T-helper 1 cell (primary cell): ENCODE measurements at regions not wholly inside any gene's neighbourhood (a gene's known extent, or its start where the extent isn't known, plus 50 kb on each side); places are given as distances from the start of the nearest gene placed in this dataset.
"Not testable (repeated sequence)": the region's sequence is repeated elsewhere in the genome, so short reads cannot be mapped to it uniquely, and the experiment has no call there.

Experiments used
- DNase-seq, 5 donors: peaks; one replicate each; pipeline ENCODE4 v3.0.0-alpha.2; 2012 to 2020

- DNase-seq, result peak; percentile 9 to 43 (median 29)
These were observed 183.6 kb upstream of the G2E3 start for GRCh38 chr14:30375296-30375892.

DNA sequence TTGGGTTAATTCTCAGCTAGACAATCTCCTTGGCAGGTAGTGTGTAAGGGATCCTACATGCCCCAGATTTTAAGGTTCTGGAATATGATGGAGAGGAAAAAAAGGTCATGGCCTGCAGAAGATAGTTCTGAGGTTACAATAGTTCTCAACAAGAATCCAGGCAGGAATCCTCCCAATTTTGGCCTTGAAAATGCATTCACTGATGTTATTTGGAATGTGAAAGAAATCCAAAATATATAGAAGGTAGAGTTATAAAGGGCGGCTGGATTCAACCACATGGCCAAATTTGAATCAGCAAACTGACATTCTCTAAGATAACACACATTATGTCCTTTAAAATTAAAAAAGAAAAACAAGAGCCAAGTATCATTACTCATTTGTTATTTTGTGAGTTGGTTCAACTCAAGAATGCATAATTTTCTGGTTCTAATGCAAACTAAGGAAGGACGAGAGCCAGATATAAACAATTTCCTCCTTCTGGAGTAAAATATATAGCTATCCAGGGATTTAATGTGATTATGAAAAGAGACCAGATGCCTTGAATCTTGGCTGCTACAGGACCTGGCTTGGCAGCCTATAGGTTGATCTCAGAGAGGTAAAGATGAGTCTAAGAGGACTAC is 177.0 kb upstream of the G2E3 start:
- DNase-seq, result no peak

DNA sequence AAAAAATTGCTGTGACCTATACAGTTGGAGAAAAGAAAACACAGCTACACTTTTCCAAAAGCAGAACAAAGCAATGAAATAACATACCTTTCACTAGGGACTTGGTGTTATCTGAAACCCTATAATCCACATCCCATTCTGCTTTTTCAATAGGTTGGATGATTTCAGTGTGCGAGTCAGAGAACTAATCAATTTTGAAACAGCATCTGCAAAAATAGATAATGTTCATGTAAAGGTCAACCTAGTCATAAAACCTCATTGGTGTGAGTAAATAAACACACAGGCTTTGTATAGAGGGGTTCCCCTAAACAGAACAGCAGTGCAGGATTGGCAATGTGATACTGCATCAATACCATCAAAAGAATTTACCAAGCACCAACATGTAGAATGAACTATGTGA is 173.0 kb upstream of the G2E3 start:
- DNase-seq, result no peak

- no peak for DNase-seq
These were observed 171.1 kb upstream of the G2E3 start for GRCh38 chr14:30387871-30388270.

- DNase-seq, result no peak
These were observed 169.7 kb upstream of the G2E3 start for GRCh38 chr14:30389134-30389876.

GRCh38 chr14:30389877-30390385 is 169.0 kb upstream of the G2E3 start:
- no peak for DNase-seq

DNA sequence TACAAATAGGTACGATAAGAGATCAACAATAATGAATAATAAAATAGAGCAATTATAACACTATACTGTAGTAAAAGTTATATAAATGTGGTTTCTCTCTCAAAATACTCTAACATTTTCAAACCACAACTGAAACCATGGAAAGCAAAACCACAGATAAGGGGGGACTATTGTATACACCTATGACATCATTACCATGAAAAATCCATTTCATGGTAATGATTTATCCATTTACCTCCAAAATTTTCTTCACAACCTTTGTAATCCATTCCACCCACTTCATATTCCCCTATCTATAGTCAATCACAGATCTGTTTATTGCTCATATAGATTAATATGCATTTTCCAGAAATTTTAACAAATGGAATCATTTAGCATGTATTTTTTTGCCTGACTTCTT is 163.9 kb upstream of the G2E3 start:
- DNase-seq, result no peak

- no peak for DNase-seq
These were observed 156.1 kb upstream of the G2E3 start for GRCh38 chr14:30402846-30403245.

DNA sequence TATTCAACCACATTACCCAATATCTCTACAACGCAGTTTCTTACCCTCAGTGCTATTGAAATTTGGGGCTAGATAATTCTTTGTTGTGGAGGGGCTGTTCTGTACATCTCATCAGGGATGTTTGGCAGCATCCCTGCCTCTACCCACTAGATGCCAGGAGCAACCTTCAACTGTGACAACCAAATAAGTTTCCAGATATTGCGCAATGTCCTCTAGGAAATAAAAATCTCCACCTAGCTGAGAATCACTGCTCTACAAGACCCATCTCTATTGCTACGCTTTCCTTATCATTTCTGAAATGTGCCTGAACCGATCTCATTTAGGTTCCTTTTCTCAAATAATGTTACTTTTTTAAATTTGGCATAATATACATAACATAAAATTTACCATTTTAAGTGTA is 155.2 kb upstream of the G2E3 start:
- no peak for DNase-seq

DNA sequence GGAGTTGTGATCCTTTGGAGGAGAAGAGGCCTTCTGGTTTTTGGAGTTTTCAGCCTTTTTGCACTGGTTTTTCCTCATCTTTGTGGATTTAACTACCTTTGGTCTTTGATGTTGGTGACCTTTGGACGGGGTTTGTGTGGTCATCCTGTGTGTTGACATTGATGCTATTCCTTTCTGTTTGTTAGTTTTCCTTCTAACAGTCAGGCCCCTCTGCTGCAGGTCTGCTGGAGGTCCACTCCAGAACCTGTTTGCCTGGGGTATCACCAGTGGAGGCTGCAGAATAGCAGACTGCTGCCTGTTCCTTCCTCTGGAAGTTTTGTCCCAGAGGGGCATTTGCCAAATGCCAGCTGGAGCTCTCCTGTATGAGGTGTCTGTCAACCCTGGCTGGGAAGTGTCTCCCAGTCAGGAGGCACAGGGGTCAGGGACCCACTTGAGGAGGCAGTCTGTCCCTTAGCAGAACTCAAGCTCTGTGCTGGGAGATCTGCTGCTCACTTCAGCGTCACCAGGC is 149.4 kb upstream of the G2E3 start:
- not testable (repeated sequence) for DNase-seq

DNA sequence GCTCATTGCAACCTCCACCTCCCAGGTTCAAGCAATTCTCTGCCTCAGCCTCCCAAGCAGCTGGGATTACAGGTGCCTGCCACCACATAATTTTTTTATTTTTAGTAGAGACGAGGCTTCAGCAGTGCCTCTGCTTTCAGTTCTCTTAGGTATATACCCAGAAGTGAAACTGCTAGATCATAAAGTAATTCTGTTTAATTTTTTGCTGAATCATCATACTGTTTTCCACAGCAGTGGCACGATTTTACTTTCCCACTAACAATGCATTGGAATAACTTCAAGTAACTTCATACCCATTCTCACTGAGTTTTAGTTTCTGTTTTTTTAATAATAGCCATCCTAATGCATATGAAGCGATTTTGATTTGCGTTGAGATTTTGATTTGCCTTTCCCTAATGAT is 148.0 kb upstream of the G2E3 start:
- DNase-seq, result no peak

DNA sequence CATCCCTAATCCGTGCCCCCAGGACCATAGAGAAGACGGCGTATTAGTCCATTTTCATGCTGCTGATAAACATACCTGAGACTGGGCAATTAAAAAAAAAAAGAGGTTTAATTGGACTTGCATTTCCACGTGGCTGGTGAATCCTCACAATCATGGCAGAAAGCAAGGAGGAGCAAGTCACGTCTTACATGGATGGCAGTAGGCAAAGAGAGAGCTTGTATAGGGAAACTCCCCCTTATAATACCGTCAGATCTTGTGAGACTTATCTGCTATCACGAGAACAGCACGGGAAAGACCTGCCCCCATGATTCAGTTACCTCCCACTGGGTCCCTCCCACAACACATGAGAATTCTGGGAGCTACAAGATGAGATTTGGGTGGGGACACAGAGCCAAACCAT is 145.8 kb upstream of the G2E3 start:
- not testable (repeated sequence) for DNase-seq

GRCh38 chr14:30417121-30417520 is 141.8 kb upstream of the G2E3 start:
- DNase-seq, result no peak

GRCh38 chr14:30417999-30418398 is 141.0 kb upstream of the G2E3 start:
- no peak for DNase-seq

- no peak for DNase-seq
These were observed 139.9 kb upstream of the G2E3 start for GRCh38 chr14:30419037-30419436.

DNA sequence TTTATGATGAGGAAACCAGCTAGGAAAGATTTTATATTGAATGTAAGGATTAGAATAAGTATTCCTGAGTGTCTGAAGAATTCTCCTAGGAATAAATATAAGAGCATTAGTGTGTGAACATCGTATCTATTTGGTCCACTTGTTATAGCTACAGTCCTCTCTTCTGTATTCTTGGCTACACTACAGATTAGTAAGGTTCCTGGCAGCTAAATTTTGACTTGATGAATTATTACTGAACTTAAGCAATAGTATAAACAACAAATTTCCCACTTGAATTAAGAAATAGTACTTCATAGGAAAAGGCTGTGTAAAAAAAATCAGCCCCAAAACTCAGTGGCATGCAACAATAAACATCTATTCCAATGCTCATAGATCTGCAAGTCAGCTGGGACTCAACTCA is 138.4 kb upstream of the G2E3 start:
- DNase-seq, result no peak

GRCh38 chr14:30426463-30426862 is 132.5 kb upstream of the G2E3 start:
- no peak for DNase-seq

DNA sequence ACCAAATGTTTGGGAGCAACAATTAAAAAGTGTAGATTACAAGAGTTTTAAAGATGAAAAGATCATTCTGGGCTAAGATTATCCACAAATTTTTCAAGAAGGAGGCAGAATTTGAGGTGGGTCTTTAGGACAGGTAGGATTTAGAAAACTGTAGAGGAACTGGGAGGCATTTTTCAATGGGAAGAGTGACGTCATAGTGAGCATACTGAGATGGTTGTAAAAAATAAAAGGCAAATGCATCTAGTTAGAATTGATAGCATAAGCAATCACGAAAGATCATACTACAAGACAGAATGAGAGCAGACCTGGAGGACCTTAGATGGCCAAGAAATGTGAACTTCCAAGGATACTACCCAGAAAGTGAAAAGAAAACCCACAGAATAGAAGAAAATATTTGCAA is 131.6 kb upstream of the G2E3 start:
- no peak for DNase-seq

- no peak for DNase-seq
These were observed 131.1 kb upstream of the G2E3 start for GRCh38 chr14:30427846-30428245.

DNA sequence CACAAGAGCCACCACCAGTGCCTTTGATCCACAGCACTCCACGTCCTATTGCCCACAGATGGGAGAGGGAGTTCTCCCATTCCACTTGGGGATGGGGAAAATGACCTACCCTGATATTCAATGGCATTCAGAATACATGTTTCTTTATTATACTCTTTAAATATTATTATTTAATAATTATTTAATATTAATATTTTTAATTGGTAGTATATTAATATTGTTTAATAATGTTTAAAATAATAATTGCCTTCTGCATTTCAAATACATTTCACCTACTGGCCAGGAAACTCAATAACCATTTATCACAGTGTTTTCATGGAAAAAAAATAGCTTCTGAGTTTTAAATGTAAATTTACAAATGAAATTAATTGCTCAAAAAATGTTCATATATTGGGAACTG is 127.4 kb upstream of the G2E3 start:
- DNase-seq, result no peak

DNA sequence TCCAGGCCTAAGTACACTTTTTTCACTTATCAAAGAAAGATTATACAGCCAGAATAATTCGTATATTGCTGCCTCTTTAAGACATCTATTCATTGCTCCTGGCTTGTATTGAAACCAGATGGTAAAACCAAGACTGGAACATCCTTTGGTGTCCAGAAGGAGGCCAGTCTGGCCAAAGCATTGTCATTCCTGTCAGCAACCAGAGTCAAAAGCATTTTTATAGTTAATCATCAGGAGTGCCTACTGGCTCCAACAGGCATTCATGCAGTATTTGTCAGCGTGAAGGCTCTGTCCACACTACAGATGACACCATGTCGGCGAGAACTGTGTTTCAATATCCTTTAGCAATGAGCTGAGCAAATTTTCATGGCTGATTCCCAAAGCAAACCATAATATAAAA is 118.0 kb upstream of the G2E3 start:
- no peak for DNase-seq

GRCh38 chr14:30443368-30444007 is 115.5 kb upstream of the G2E3 start:
- DNase-seq, result no peak

DNA sequence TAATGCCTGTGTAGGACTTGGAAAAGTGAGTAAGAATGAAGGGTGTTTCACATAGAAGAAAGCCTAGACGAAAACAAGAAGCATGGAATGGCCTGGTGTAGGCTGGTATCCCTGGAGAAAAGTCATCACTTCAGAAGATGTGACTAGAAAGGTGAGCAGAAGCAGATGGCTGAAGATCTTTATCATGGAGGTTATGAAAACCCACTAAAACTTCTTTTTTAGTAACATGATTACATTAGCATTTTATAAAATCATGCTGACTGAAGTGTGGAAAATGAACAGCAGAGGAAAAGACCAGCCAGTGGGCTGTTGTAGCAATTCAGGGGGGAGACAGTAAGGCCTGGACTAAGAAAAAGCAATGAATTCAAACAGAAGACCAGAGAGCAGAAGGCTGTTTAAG is 114.5 kb upstream of the G2E3 start:
- no peak for DNase-seq
